ENCODE measurements at regions not wholly inside any gene's neighbourhood (a gene's known extent, or its start where the extent isn't known, plus 50 kb on each side); places are given as distances from the start of the nearest gene placed in this dataset.
"Not testable (repeated sequence)": the region's sequence is repeated elsewhere in the genome, so short reads cannot be mapped to it uniquely, and the experiment has no call there.

- DNase-seq (ENCODE audit: low read depth, low spot score): no peak
These were observed 109.7 kb upstream of the GLI2 start for GRCh38 chr2:120625865-120626560.

- DNase-seq (ENCODE audit: low read depth, low spot score): no peak
These were observed 109.1 kb upstream of the GLI2 start for GRCh38 chr2:120626566-120626965.

GRCh38 chr2:120628248-120628647 is 107.4 kb upstream of the GLI2 start:
- no peak for DNase-seq (ENCODE audit: low read depth, low spot score)

- DNase-seq (ENCODE audit: low read depth, low spot score): no peak
These were observed 106.3 kb upstream of the GLI2 start for GRCh38 chr2:120629241-120629895.

GRCh38 chr2:120630031-120630701 is 105.5 kb upstream of the GLI2 start:
- DNase-seq (ENCODE audit: low read depth, low spot score): no peak

- DNase-seq (ENCODE audit: low read depth, low spot score): no peak
These were observed 104.4 kb upstream of the GLI2 start for GRCh38 chr2:120631236-120631635.

- DNase-seq (ENCODE audit: low read depth, low spot score): no peak
These were observed 103.9 kb upstream of the GLI2 start for GRCh38 chr2:120631724-120632123.

GRCh38 chr2:120632796-120633646 is 102.6 kb upstream of the GLI2 start:
- DNase-seq (ENCODE audit: low read depth, low spot score): no peak

- no peak for DNase-seq (ENCODE audit: low read depth, low spot score)
These were observed 101.1 kb upstream of the GLI2 start for GRCh38 chr2:120634533-120634932.

GRCh38 chr2:120635146-120635545 is 100.5 kb upstream of the GLI2 start:
- DNase-seq (ENCODE audit: low read depth, low spot score): no peak

GRCh38 chr2:120637847-120638246 is 97.8 kb upstream of the GLI2 start:
- DNase-seq (ENCODE audit: low read depth, low spot score): no peak

- DNase-seq (ENCODE audit: low read depth, low spot score): no peak
These were observed 97.2 kb upstream of the GLI2 start for GRCh38 chr2:120638450-120638849.

GRCh38 chr2:120641366-120641771 is 94.3 kb upstream of the GLI2 start:
- peak; percentile 13 for DNase-seq (ENCODE audit: low read depth, low spot score)

GRCh38 chr2:120642646-120643045 is 93.0 kb upstream of the GLI2 start:
- DNase-seq (ENCODE audit: low read depth, low spot score): no peak

- DNase-seq (ENCODE audit: low read depth, low spot score): no peak
These were observed 88.7 kb upstream of the GLI2 start for GRCh38 chr2:120646994-120647393.

GRCh38 chr2:120647487-120647886 is 88.2 kb upstream of the GLI2 start:
- no peak for DNase-seq (ENCODE audit: low read depth, low spot score)

GRCh38 chr2:120649381-120649780 is 86.3 kb upstream of the GLI2 start:
- DNase-seq (ENCODE audit: low read depth, low spot score): not testable (repeated sequence)

- no peak for DNase-seq (ENCODE audit: low read depth, low spot score)
These were observed 85.5 kb upstream of the GLI2 start for GRCh38 chr2:120650022-120650644.

GRCh38 chr2:120651818-120652217 is 83.8 kb upstream of the GLI2 start:
- no peak for DNase-seq (ENCODE audit: low read depth, low spot score)

- DNase-seq (ENCODE audit: low read depth, low spot score): no peak
These were observed 82.6 kb upstream of the GLI2 start for GRCh38 chr2:120653046-120653445.

- no peak for DNase-seq (ENCODE audit: low read depth, low spot score)
These were observed 81.8 kb upstream of the GLI2 start for GRCh38 chr2:120653871-120654270.
